GM19372 (cell line): ENCODE measurements at regions not wholly inside any gene's neighbourhood (a gene's known extent, or its start where the extent isn't known, plus 50 kb on each side); places are given as distances from the start of the nearest gene placed in this dataset.

Experiments
- ATAC-seq: cut with Tn5 transposase; IDR thresholded peaks from one replicate; pipeline ENCODE4 v1.9.1; 2021; ENCODE audit warnings: mild to moderate bottlenecking, low read depth, moderate library complexity; ENCODE audit not compliant: unreplicated experiment

DNA sequence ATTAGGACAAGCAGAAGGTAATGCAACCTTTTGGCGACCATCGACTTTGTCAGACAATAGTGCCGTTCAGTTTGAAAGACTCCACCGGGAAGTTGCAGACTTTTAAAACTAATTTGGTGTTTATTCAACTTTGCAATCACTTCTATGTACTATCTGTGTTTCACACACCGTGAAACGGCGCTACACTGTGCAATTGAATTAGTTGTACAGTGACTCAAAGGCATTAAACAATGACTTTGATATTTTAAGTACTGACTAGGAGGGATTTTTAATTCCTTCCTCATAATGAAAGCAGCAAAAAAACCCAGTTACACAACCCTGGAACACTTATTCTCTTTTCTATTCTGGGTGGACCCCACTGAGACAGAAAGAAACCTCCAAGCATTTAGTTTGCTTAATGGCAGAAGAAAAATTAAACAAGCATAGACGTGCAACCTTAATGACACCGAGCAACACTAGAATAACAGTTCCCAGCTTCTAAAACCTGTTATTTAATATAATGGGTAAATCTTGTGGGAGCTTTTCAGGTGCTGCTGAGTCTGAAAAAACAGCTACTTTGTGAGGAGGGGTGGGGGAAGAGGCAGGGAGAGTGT is 176.8 kb downstream of the LMO4 start:
- no peak for ATAC-seq

DNA sequence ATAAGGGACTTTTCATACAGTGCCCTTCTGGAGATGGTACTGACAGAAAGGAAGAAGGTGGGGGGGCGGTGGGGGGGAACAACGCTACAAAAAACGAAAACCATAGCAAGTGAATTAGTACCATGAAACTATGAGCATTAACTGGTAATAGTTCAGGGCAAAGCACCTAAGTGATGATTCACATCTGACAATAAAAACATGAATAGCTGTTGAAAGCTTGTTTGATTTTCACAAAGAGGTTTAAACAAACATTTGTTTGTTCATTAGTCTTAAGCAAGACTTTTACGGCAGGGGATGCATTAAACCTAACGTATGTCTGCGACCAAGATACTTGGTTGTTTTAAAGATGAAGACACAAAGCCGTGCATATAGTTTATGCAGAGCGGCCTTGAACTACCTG is 177.5 kb downstream of the LMO4 start:
- no peak for ATAC-seq

DNA sequence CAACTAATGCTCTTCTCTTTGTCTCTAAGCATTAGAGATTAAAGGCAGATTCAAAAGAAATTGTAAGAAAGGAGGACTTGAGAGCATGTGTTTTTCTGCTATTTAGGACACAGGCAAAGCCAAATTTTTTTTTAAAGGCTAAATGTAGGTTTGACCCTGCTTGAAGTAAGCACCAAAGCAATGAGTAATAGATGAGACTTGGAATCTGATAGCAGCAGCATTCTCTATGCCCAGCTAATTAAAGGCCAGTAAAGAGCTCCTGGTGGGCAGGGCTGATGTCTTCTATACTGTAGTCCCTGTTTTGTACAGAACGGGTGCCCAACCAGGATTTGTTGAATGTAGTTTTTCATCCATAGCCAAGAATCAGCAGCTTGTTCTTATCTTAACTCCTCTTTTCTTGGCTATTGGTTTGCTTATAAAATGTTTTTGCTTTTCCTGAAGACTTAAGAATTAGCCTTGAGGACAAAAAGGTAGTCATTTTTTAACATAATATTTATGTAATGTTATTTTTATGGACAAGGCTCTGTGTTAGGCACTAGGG is 179.6 kb downstream of the LMO4 start:
- ATAC-seq: no peak

DNA sequence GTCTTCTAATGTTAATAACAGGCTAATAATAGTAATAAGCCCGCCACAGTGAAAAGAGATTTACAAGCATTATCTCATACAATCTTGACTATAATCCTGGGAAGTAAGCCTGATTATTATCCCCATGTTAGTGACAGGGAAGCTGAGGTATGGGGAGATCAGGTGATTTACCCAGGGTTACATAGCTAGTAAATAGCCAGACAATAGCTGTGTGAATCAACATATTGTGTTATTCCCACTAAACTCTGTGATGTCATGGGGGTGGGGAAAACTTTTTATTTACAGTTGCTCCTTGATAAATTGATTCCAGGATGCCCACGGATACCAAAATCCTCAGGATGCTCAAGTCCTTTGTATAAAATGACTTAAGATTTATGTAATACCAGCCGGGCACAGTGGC is 181.9 kb downstream of the LMO4 start:
- no peak for ATAC-seq

DNA sequence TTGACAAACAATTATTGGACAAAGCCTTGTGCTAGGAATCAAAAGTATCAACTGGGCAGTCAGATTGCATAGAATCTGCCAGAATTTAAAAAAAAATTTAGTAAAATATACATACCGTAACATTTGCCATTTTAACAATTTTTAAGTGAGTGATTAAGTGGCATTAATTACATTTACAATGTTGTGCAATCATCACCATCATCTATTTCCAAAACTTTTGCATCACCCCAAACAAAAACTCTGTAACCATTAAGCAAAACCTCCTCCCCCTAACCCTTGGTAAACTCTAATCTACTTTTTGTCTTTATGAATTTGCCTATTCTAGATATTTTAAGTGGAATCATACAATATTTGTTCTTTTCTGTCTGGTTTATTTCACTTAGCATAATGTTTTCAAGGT is 182.8 kb downstream of the LMO4 start:
- ATAC-seq: no peak

DNA sequence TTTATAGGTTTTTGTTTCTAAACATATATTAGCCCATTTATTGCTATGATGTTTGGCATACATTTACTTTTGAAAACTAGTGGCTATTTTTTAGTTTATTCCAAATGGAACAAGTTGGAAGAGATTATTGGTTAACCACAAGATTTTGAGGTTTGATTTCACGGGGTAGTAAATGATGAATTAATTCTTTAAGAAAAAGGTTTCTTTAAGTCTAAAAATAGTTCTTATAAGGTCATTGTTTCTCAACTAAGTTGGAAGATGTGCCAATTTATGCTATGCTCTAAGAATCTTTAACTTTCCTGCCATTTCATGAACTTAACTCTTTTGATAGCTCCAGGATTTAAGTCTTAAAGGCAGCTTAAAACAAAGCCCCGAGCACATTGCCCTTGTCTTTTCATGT is 183.8 kb downstream of the LMO4 start:
- ATAC-seq: no peak

DNA sequence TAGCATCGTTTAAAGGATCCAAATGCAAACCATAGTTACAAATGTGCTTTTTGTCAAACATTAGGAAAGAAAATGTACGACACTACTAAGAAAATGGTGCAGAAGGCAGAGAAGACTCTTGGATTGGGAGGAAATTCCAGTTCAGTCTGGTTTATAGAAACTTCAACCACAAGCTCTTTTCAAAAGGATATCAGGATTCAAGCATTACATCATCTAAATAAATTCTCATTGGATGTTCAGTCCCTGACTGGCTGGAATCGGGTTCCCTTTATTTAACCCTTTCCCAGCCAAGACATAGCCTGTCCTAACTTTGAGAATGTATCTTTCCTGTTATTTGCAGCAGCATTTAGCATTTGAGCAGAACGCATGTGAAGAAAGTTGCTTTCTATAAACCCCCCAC is 184.6 kb downstream of the LMO4 start:
- ATAC-seq: no peak

DNA sequence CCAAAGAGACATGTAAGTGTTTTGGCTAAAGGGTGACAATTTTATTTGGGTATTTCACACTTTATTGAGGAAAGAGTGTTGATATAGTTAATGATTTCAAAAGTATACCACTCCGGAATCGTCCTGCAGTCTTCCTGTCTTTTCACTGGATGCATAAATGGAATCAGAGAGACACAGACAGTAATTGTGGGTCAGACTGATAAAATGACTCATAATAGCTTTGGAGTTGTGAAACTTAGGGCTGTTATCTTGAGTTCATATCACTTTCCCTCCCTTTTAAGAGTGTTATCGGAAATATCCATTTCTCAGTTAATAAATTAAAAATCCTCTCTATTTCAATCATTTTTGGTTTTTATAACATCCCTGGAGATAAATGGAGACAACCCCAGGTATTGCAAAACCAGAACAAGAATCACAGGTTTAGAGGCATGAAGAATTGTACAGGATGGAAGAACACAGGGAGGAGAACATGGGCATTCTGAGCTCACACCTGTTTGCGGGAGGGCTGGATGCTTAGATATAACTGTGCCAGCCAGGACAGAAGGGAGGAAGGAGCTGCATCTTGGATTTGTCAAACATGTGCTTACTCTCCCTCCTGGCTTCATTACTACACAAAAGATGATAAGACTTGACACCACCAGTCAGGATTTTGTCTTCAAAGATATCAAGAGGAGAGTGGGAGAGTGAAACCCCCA is 185.4 kb downstream of the LMO4 start:
- ATAC-seq: no peak

DNA sequence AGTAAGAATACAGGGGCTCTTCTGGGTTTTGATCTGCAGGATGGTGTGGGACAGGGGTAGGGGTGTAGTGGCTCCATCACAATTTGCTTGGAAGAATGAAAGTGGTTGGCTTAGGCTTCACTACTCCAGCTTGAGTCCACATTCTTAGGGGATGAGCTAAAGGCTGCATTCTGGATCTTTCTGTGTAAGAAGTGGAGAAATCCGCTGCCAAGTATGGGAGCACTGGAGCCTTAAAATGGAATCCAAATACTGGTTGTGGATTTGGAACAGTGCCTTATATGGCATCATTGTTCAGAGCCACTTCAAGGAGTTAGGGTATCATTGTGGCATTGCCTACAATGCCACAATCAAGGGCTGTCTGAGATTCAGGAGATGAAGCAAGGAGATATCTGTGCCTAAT is 187.1 kb downstream of the LMO4 start:
- no peak for ATAC-seq

DNA sequence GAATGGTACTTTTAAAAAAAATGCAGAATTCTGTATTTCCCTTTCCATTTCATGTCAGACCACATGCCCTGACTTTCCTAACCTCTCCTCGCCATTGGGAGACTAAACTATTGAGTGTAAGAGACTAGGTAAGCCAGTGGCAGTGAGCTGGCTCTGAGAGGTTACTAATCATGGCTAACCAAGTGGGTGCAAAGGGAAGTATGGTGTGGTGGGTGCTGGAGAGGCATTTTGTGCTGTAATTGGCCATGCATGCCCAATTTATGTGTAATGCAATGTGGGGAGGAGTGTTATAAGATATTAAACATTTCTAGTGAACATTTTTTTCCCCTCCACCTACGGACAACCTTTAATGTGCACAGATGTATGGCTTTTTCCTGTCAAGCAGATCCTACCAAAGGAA is 190.1 kb downstream of the LMO4 start:
- no peak for ATAC-seq

DNA sequence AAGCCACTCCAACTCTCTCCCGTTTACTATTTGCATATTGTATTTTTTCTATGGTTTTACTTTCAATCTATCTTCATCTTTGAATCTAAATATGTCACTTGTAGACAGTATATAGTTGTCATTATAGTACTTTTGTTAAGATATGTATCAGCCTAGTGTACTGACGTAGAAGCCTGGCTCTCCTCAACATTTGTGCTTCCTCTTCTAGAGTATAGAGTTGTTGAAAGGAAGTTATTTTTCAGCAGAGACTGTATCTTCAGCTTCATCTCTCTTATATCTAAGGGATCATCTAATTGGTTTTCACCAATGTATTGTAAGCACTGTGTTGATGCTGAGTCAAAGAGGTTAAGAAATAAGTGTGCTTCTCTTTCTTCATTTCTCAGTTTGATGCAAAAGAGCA is 192.8 kb downstream of the LMO4 start:
- ATAC-seq: no peak

DNA sequence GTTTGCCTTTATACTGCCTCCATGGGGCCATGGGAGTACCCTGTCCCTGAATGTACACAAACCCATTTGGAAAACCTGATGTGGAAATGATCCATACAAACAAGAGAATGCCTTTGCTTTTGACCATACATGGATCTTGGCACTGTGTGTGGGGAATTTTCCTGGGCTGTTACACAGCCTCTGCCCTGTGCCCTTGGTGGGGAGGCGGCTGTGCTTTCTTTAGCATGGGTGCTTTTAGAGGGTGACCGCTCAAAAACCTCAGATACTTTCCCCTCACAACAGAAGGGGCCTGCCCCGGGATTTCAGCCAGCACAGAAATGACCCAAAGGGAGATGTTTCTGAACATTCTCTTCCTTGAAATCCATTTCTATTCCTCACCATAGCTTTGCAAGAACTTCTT is 194.8 kb downstream of the LMO4 start:
- ATAC-seq: no peak

DNA sequence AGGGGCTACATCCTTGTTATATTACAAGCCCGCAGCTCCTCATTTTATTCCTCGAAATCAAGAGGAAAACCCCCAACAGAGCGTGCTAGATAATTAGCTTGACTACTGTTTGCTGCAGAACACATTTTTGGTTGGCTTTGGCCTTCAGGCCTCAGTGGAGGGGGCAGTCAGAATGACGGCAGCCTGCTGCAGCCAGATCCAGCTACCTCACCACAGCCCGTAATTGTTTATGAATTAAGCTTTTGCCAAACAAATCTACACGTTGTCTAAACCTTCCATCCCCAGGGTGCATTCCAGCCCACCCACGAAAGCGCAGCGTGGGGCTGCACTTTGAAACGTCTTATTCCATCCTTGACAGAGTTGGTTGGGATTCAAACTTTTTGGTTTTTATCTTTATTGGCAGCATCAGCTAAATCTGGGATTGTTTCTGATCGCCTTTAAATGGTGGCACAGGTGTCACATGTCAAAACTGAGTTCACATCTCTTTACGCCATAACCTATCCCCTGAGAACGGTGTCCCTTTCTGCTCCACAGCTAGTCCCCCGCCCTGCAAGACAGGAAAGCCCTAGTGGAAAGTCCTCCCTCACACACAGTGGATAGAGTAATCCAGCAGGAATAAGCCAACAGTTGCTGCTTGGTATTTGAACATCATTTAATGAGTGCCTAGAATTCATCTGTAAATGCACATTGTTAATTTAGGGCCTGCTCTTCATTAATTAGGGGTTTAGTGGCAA is 195.5 kb downstream of the LMO4 start:
- ATAC-seq: no peak

DNA sequence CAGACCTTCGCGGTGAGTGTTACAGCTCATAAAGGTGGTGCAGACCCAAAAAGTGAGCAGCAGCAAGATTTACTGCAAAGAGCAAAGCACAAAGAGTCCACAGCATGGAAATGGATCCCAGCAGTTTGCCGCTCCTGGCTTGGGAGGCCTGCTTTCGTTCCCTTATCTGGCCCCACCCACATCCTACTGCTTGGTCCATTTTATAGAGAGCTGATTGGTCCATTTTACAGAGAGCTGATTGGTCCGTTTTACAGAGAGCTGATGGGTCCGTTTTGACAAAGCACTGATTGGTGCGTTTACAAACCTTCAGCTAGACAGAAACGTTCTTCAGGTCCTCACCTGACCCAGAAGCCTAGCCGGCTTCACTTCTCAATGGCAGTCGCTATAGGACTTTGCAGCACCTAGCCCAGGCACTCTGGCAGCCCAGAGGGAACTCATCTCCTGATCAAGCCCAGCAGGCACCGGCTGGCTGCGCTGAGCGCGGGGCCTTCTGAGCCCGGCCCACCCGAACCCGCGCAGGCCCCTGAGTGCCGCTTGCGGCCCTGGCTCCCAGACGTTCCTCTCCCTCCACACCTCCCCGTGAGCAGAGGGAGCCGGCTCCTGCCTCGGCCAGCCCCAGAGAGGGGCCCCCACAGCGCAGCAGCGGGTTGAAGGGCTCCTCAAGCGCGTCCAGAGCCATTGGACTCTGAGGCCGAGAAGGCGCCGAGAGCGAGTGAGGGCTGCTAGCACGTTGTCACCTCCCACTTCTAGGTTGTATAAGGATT is 200.3 kb downstream of the LMO4 start:
- no peak for ATAC-seq

DNA sequence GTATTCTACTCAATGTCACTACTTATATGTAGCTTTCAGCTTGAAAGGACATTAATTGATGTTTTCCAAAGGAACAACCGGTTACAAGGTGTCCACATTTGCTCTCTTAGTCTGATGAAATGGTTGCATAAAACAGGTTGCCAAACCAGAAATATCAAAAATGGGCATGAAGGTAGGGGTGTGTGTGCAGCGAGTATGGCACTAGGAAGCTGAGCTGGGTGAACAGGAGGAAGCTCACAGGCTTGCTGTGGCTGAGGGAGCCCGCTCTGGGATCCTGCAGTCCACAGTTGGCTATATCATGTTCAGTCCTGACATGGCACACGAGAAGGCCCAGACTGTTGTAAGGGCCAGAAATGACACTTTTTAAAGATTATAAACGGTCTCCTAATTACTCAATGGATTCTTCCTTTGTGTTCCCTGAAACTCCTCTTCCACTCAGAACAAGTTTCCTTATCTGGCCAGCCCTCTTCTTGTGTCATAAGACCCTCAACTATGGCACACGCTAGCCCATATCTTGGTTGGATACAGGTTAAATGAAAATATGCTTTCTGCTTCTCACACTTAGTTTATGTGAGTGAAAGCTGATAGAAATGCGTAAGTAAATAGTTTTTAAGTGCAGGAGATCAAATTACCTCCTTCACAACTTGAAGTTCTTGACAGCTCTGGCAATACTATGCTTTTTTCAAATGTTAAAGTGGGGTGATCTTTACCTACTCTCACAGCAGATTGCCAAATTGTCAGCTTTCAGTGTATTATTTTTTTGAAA is 201.5 kb downstream of the LMO4 start:
- ATAC-seq: no peak

DNA sequence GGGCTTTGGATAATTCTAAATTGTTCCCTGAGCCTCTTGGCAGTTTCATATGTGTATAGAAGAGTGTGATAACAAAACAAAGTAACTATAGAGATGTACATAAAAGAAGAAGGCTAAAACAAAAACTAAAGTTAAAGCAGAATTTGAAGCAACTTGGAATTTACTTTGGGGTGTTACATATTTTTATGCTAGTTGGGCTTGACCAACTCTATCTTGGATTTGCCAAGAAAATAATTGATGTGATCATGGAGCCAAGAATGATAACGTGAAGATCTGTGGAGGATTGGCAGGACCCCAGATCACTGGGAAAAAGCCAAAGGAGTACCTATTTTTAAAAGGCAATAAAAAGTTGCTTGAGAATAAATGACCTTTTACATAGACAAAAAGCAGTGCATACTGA is 206.9 kb downstream of the LMO4 start:
- ATAC-seq: no peak

DNA sequence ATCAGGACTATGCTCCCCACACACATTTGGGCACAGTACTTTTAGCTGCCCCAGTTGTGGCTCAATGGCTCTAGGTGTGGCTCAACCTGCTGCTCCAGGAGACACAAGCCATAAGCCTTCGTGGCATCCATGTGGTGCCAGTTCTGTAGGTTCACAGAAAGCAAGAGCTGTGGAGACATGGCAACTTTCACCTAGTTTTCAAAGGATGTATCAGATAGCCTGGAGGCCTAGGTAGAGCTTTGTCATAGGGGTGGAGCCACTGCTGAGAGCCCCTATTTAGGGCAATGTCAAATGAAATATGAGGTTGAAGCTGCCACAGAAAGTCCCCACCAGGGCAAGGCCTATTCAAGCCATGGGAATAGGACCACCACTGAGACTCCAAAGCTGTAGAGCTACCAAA is 210.5 kb downstream of the LMO4 start:
- ATAC-seq: no peak

DNA sequence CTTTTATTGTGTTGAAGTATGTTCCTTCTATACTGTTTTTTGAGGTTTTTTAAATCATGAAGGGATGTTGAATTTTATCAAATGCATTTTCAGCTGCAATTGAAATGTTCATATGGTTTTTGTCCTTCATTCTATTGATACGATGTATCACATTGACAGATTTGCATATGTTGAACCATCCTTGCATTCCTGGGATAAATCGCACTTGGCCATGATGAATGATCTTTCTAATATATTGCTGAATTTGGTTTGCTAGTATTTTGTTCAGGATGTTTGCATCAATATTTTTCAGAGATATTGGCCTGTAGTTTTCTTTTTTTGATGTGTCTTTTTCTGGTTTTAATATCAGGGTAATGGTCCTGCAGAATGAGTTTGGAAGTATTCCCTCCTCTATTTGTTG is 214.0 kb downstream of the LMO4 start:
- ATAC-seq: no peak

DNA sequence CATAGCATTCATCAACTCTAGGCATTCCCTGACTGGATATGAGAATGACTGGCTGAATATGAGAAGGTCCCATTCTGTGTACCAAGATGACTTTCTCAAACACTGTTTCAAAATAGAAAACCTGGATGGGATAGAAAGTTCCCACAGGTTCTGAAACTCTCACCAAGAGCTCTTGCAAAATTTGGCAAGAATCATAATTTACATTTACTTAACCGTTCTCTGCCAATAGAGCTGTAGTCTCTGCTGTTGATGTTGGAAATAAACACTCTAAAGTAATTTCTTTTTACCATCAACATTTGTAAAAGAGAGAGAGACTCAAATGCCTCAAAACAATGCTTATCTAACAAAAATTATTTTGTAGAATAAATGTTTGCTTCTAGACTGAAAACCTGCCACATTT is 221.1 kb downstream of the LMO4 start:
- no peak for ATAC-seq

DNA sequence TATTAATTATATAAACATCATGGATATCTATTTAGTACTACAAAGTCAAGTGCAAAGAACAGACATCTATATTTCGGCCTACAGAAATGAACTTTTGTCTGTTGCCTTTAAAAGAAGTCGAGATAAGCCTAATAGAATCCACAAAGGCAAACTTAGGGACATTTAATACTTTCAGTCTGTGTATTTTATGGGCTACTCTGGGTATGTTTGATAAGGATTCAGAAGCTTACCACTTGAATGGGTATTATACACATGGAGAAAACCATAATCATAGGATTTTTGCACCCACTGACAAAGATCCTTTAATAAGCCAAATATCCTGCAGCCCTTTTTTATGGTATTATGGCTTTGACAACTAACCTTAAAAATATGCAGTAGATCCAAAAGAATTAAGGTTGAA is 224.8 kb downstream of the LMO4 start:
- no peak for ATAC-seq
